ENCODE measurements at regions not wholly inside any gene's neighbourhood (a gene's known extent, or its start where the extent isn't known, plus 50 kb on each side); places are given as distances from the start of the nearest gene placed in this dataset.

GRCh38 chr19:33905473-33905936 lies 108.8 kb downstream of the KCTD15 start:
- no peak for DNase-seq (ENCODE audit: low read depth)
- peak overlapping the region; percentile 10 for H3K4me3 ChIP-seq (ENCODE audit: control insufficient read depth, low read depth, low read length)
- TF ChIP-seq, protein P1, sequence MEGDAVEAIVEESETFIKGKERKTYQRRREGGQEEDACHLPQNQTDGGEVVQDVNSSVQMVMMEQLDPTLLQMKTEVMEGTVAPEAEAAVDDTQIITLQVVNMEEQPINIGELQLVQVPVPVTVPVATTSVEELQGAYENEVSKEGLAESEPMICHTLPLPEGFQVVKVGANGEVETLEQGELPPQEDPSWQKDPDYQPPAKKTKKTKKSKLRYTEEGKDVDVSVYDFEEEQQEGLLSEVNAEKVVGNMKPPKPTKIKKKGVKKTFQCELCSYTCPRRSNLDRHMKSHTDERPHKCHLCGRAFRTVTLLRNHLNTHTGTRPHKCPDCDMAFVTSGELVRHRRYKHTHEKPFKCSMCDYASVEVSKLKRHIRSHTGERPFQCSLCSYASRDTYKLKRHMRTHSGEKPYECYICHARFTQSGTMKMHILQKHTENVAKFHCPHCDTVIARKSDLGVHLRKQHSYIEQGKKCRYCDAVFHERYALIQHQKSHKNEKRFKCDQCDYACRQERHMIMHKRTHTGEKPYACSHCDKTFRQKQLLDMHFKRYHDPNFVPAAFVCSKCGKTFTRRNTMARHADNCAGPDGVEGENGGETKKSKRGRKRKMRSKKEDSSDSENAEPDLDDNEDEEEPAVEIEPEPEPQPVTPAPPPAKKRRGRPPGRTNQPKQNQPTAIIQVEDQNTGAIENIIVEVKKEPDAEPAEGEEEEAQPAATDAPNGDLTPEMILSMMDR (conservative IDR thresholded peaks at IDR 0.05; ENCODE audit: control insufficient read depth, insufficient read depth, low read depth, low read length): no peak

DNA sequence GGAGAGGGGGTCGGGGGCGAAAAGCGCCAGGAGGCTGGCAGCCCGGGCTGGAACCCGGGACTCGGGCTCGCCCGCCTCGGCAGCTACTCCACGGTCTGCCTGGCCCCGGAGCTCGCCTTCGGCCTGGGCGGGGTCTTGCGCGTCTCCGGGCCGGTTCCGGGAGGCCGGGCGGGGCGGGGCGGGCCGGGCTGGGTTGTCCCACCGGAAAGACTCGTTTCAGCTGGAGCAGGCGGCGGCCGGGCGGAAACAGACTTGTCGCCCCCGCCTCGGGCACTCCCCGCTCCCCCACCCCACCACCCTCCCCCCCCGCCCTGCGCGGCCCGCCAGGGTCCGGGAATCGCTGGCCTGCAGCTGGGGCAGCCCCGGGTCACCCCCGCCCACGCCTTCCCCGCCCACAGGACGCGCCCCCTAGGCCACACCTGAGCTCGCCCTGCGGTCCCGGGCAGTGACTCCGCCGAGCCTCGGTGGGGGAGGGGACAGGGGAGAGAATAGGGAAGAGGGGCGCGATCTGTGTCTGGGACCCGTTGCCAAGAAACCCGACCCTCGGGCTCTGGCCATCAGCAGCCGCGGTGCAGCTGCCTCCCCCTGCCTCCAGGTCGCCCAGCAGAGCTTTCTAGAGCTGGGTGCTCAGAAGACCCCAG lies 109.4 kb downstream of the KCTD15 start:
- TF ChIP-seq, protein P1 (conservative IDR thresholded peaks at IDR 0.05; ENCODE audit: control insufficient read depth, insufficient read depth, low read depth, low read length): no peak
- H3K4me3 ChIP-seq (ENCODE audit: control insufficient read depth, low read depth, low read length): peak overlapping the region; percentile 10
- DNase-seq (ENCODE audit: low read depth): no peak

DNA sequence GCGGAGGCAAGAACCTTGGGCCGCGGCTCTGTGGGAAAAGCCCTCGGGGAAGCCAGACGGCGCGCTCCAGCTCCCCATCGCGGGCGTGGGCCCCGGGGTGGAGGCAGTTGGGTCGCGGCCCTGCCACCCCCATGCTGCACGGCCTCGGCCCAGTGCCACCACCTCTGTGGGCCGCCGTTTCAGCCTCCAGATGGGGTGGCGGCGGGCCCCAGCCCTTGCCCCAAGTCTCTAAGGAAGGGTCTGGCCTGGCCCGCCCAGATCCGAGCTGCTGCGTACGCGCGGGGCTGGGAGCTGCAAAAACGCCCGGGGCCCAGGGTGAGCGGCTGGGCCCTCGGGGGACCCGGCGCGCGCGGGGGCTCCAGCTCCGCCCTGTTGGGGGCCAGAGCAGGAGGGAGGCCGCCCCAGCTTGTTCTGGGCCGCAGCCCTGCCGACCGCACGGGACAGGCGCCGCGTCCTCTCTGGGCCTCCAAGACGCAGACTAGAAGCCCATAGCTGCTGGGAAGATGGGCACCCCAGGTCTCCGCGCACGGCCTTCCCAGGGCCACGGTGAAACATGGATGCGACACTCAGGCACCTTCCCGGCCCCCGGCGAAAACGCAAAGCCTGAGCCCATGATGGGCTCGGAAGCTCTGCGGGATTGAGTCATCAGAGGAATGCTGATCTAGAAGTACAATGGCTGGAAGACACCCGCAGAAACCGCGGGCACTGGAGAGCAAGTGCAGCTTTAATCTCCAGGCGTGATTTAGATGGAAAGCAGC lies 110.1 kb downstream of the KCTD15 start:
- peak; percentile 10 for DNase-seq (ENCODE audit: low read depth)
- TF ChIP-seq, protein P1 (conservative IDR thresholded peaks at IDR 0.05; ENCODE audit: control insufficient read depth, insufficient read depth, low read depth, low read length): no peak
- no peak overlapping the region for H3K4me3 ChIP-seq (ENCODE audit: control insufficient read depth, low read depth, low read length)

- no peak overlapping the region for H3K4me3 ChIP-seq (ENCODE audit: control insufficient read depth, low read depth, low read length)
- no peak for DNase-seq (ENCODE audit: low read depth)
- TF ChIP-seq, protein P1 (conservative IDR thresholded peaks at IDR 0.05; ENCODE audit: control insufficient read depth, insufficient read depth, low read depth, low read length): no peak
Measured at GRCh38 chr19:33910922-33911321, 114.3 kb downstream of the KCTD15 start.

DNA sequence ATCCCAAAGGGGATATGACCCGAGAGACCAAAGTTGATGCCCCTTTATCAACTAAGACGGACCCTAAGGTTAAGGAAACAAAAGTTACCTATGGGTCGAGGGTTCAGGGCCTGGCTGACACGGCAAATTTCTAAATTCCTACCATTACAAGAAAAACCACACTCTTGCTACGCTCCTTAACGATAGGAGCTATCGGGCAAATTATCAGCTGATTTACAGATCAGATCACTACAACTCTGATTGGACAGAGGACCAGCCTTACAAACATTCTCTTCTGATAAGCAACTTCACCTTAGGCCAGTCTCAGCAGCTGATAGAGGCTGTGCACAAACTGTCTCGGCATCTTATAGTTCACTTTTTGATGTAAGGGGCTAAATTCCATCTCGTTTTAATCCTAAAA lies 117.9 kb downstream of the KCTD15 start:
- DNase-seq (ENCODE audit: low read depth): no peak
- TF ChIP-seq, protein P1 (conservative IDR thresholded peaks at IDR 0.05; ENCODE audit: control insufficient read depth, insufficient read depth, low read depth, low read length): no peak
- no peak overlapping the region for H3K4me3 ChIP-seq (ENCODE audit: control insufficient read depth, low read depth, low read length)

GRCh38 chr19:33916792-33917191 lies 120.1 kb downstream of the KCTD15 start:
- DNase-seq (ENCODE audit: low read depth): no peak
- no peak overlapping the region for H3K4me3 ChIP-seq (ENCODE audit: control insufficient read depth, low read depth, low read length)
- TF ChIP-seq, protein P1 (conservative IDR thresholded peaks at IDR 0.05; ENCODE audit: control insufficient read depth, insufficient read depth, low read depth, low read length): no peak
